ENCODE measurements at regions not wholly inside any gene's neighbourhood (a gene's known extent, or its start where the extent isn't known, plus 50 kb on each side); places are given as distances from the start of the nearest gene placed in this dataset.

DNA sequence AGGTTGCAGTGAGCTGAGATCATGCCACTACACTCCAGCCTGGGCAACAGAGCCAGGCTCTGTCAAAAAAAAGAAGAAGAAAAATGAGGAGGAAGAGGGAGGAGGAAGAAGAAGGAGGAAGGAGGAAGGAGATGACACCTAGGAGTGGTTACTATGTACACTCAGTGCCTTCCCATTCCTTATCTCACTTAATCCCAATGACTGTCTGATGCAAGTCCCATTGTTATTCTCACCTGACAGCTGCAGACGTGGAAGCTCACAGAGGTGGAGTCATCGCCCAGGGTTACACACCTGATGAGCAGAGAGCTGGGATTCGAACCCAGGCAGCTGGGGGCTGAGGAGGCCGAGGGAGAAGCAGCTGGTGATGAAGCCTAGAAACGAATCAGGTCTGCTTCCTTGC is 258.8 kb downstream of the SNX10 start:
- TF ChIP-seq NFE2L2 (IDR thresholded peaks at IDR 0.05; ENCODE audit: low read depth, low read length), result no peak
- TF ChIP-seq, protein P1, sequence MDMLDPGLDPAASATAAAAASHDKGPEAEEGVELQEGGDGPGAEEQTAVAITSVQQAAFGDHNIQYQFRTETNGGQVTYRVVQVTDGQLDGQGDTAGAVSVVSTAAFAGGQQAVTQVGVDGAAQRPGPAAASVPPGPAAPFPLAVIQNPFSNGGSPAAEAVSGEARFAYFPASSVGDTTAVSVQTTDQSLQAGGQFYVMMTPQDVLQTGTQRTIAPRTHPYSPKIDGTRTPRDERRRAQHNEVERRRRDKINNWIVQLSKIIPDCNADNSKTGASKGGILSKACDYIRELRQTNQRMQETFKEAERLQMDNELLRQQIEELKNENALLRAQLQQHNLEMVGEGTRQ (IDR thresholded peaks at IDR 0.05; ENCODE audit: low read depth, low read length), result no peak
- TF ChIP-seq POLR2A (IDR thresholded peaks at IDR 0.05; ENCODE audit: low read depth, low read length), result no peak
- TF ChIP-seq RAD21 (IDR thresholded peaks at IDR 0.05; ENCODE audit: low read length), result no peak
- no peak for TF ChIP-seq CEBPB (IDR thresholded peaks at IDR 0.05; ENCODE audit: low read depth, low read length)
- no peak for TF ChIP-seq MXI1 (IDR thresholded peaks at IDR 0.05; ENCODE audit: borderline replicate concordance, low read depth, low read length)
- TF ChIP-seq CTCF (conservative IDR thresholded peaks at IDR 0.05; ENCODE audit: low read depth, low read length), result no peak
